ENCODE measurements at regions not wholly inside any gene's neighbourhood (a gene's known extent, or its start where the extent isn't known, plus 50 kb on each side); places are given as distances from the start of the nearest gene placed in this dataset.

DNA sequence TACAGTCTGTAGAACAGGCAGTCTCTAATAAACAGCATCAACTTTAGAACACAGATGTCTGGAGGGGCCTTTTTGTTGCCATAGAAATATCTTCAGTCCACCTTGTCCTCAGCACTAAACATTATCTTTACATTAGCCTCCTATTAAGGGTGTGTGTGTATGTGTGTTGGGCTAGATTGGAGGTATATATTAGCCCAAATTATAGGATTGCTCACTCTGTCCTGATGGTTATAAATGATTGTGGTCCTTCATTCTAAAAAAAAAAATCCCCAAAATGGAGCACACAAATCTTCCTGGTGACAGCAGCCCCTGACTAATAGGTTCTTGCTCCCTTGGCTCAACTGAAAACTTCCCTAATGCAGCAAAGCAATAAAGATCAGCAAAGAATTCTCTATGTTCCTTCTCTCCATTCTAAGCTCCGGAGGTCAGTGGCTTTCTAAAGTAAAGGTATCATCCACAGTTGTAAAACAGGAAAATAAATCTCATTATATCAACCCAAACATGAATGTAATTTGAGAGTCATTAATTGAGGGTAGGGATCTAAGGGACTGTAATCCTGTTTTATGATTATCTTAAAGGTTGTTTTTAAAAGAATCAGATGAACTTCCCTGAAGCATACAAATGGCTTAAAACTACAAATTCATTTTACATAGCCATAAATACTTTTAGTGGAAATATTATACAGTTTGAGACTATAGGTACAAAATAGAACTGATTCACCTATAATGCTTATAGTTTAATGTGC is 232.7 kb downstream of the KLF12 start:
- intact Hi-C loops (cut with DNase I), result no loop called here
- Histone ChIP-seq H3K27ac (no peak overlapping the region), H3K4me1 (ENCODE audit: insufficient read depth) (peaks cover 1% of the 10 kb centered on the region), H3K9me3 (no peaks in the 10 kb centered on the region), H3K36me3 (no peaks in the 10 kb centered on the region), H3K27me3 (no peaks in the 10 kb centered on the region), H3K4me3 (no peak overlapping the region)
- no peak for TF ChIP-seq EP300 (IDR thresholded peaks at IDR 0.05)
- no peak for TF ChIP-seq POLR2A (IDR thresholded peaks at IDR 0.05)
- no peak for TF ChIP-seq CTCF (IDR thresholded peaks at IDR 0.05)
- 92 to 95% (median 95%) methylated on average over 1 of the region's 1 CpG for WGBS, 3 donors
- DNase-seq, result no peak

GRCh38 chr13:73900591-73900990 is 233.6 kb downstream of the KLF12 start:
- 5 to 22% (median 8%) methylated on average over 2 of the region's 2 CpGs for WGBS, 3 donors
- no peaks in the 10 kb centered on the region for H3K9me3 ChIP-seq
- no peak for DNase-seq
- H3K4me3 ChIP-seq, result no peak overlapping the region
- no peak for TF ChIP-seq POLR2A (IDR thresholded peaks at IDR 0.05)
- no peak for TF ChIP-seq CTCF (IDR thresholded peaks at IDR 0.05)
- TF ChIP-seq EP300 (IDR thresholded peaks at IDR 0.05), result no peak
- peaks cover 1% of the 10 kb centered on the region for H3K4me1 ChIP-seq (ENCODE audit: insufficient read depth)
- intact Hi-C loops (cut with DNase I), result no loop called here
- no peaks in the 10 kb centered on the region for H3K27me3 ChIP-seq
- H3K27ac ChIP-seq, result no peak overlapping the region
- H3K36me3 ChIP-seq, result no peaks in the 10 kb centered on the region

- no peak for DNase-seq
- no peak overlapping the region for H3K27ac ChIP-seq
- no peaks in the 10 kb centered on the region for H3K27me3 ChIP-seq
- no peak overlapping the region for H3K4me3 ChIP-seq
- no peaks in the 10 kb centered on the region for H3K9me3 ChIP-seq
- TF ChIP-seq CTCF (IDR thresholded peaks at IDR 0.05), result no peak
- no peak for TF ChIP-seq POLR2A (IDR thresholded peaks at IDR 0.05)
- TF ChIP-seq EP300 (IDR thresholded peaks at IDR 0.05), result no peak
- WGBS, 3 donors, result 94 to 98% (median 97%) methylated on average over 2 of the region's 2 CpGs
- intact Hi-C loops (cut with DNase I), result no loop called here
- peaks cover 1% of the 10 kb centered on the region for H3K4me1 ChIP-seq (ENCODE audit: insufficient read depth)
- H3K36me3 ChIP-seq, result no peaks in the 10 kb centered on the region
These were observed 235.3 kb downstream of the KLF12 start for GRCh38 chr13:73898899-73899298.

DNA sequence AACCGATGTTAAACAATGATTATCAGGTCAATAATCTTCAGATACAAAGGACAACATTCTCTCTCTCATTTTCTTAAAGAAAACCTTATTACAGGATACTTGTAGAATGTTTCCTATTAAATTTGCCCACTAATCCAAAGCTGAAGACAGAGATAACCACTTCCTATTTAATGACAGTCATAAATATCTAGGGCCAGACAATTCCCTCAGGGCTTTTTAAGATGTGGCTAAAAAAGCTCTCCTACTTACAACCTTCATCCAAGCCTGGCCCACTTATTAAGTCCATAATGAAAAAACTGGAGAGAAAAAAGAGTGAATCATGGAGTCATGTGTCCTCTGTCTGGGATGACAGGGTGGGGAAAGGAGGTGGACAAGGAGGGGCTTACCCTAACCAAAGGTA is 235.9 kb downstream of the KLF12 start:
- Histone ChIP-seq H3K4me1 (ENCODE audit: insufficient read depth) (peaks cover 1% of the 10 kb centered on the region), H3K9me3 (no peaks in the 10 kb centered on the region), H3K27me3 (no peaks in the 10 kb centered on the region), H3K27ac (no peak overlapping the region), H3K4me3 (no peak overlapping the region), H3K36me3 (no peaks in the 10 kb centered on the region)
- 87 to 97% (median 92%) methylated on average over 1 of the region's 1 CpG for WGBS, 3 donors
- no peak for DNase-seq
- TF ChIP-seq EP300 (IDR thresholded peaks at IDR 0.05) (no peak), POLR2A (IDR thresholded peaks at IDR 0.05) (no peak), CTCF (IDR thresholded peaks at IDR 0.05) (no peak)
- intact Hi-C loops (cut with DNase I), result no loop called here

All from ovary (tissue), 7 donors.